Smooth muscle cell (in vitro differentiated cells): ENCODE measurements at regions not wholly inside any gene's neighbourhood (a gene's known extent, or its start where the extent isn't known, plus 50 kb on each side); places are given as distances from the start of the nearest gene placed in this dataset.
A peak's percentile ranks its signal among the peaks of the same experiment; 100 is the strongest.

Experiments
- DNase-seq: peaks from one replicate; lab custom pipeline; 2025; ENCODE audit not compliant: unreplicated experiment; lab: John Stamatoyannopoulos, UW
- H2AFZ ChIP-seq: fragments of 200-600 bp; sonication (generic); 2 replicates; pipeline ENCODE4 v1.6.0; 2016; ENCODE audit warnings: antibody characterized with exemption, low read depth, mild to moderate bottlenecking
- H3F3A ChIP-seq: fragments of 200-600 bp; sonication (generic); 2 replicates; pipeline ENCODE4 v1.6.0; 2017; ENCODE audit warnings: antibody characterized with exemption, low read depth
- H3K27ac ChIP-seq: fragments of 200-600 bp; sonication (generic); 2 replicates; pipeline ENCODE4 v1.5.1; 2016; ENCODE audit warnings: low read depth, mild to moderate bottlenecking
- H3K27me3 ChIP-seq: fragments of 200-600 bp; sonication (generic); 2 replicates; pipeline ENCODE4 v1.6.1; 2016; ENCODE audit warnings: low read depth, mild to moderate bottlenecking
- H3K36me3 ChIP-seq: fragments of 200-600 bp; sonication (generic); 2 replicates; pipeline ENCODE4 v1.5.1; 2016; ENCODE audit warnings: low read depth
- H3K4me1 ChIP-seq: fragments of 200-600 bp; sonication (generic); 2 replicates; pipeline ENCODE4 v1.5.1; 2016; ENCODE audit warnings: low read depth
- H3K4me2 ChIP-seq: fragments of 200-600 bp; sonication (generic); 2 replicates; pipeline ENCODE4 v1.6.0; 2016; ENCODE audit warnings: mild to moderate bottlenecking
- H3K4me3 ChIP-seq: fragments of 200-600 bp; sonication (generic); 2 replicates; pipeline ENCODE4 v1.5.1; 2016; ENCODE audit warnings: mild to moderate bottlenecking
- H3K79me2 ChIP-seq: fragments of 200-600 bp; sonication (generic); 2 replicates; pipeline ENCODE4 v1.6.0; 2016; ENCODE audit warnings: low read depth, mild to moderate bottlenecking
- H3K9ac ChIP-seq: fragments of 200-600 bp; sonication (generic); 2 replicates; pipeline ENCODE4 v1.6.0; 2016; ENCODE audit warnings: low read depth
- H3K9me3 ChIP-seq: fragments of 200-600 bp; sonication (generic); replicated peaks from 2 replicates; pipeline ENCODE4 v1.5.1; 2016; ENCODE audit warnings: low read depth
- H4K20me1 ChIP-seq: fragments of 200-600 bp; sonication (generic); 2 replicates; pipeline ENCODE4 v1.6.0; 2016; ENCODE audit warnings: low read depth
- CTCF ChIP-seq: fragments of 200-600 bp; sonication (generic); IDR thresholded peaks from 2 replicates; pipeline ENCODE4 v1.5.1; 2017; ENCODE audit warnings: borderline replicate concordance, mild to moderate bottlenecking, antibody characterized with exemption; ENCODE audit not compliant: insufficient read depth, poor library complexity, severe bottlenecking
- WGBS: methylation state at CpG from one replicate; pipeline ENCODE4 v1.1.7; 2016; ENCODE audit warnings: low lambda C conversion rate; 5-methylcytosine and 5-hydroxymethylcytosine counted together

DNA sequence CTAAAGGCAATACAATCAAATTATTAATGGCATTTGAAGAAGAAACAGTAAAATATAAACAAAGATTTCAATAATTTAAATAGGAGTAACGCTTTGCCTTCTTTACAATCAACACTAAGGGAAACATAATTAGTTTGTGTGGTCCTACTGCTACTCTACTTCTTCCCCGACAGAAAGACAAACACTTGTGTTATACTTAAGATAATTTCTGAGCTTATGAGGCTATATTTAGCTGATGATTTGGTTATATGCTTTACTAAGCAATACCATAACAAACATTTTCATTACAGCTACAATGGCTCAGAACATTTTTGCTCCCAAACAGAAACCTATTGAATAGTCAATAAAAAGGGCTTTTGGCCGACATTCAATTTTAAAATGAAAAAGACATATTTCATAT, 1217.2 kb upstream of the GJE1 start:
- Histone ChIP-seq H3K4me1 (no peaks in the 10 kb centered on the region), H3K27ac (no peak overlapping the region), H4K20me1 (no peaks in the 10 kb centered on the region), H3K36me3 (no peaks in the 10 kb centered on the region), H3K4me2 (no peak overlapping the region), H3K4me3 (no peak overlapping the region), H2AFZ (no peak overlapping the region), H3K9me3 (no peaks in the 10 kb centered on the region), H3K9ac (no peak overlapping the region), H3K27me3 (no peaks in the 10 kb centered on the region), H3K79me2 (no peaks in the 10 kb centered on the region), H3F3A (no peaks in the 10 kb centered on the region)
- no peak for DNase-seq
- 90% methylated on average over 3 of the region's 3 CpGs for WGBS
- no peak for TF ChIP-seq CTCF

GRCh38 chr6:140915103-140915502, 1217.6 kb upstream of the GJE1 start:
- Histone ChIP-seq H3K4me1 (no peaks in the 10 kb centered on the region), H3K27ac (no peak overlapping the region), H3K9me3 (no peaks in the 10 kb centered on the region), H3K27me3 (no peaks in the 10 kb centered on the region), H2AFZ (no peak overlapping the region), H4K20me1 (no peaks in the 10 kb centered on the region), H3K4me3 (no peak overlapping the region), H3K79me2 (no peaks in the 10 kb centered on the region), H3F3A (no peaks in the 10 kb centered on the region), H3K4me2 (no peak overlapping the region), H3K9ac (no peak overlapping the region), H3K36me3 (no peaks in the 10 kb centered on the region)
- WGBS, result 91% methylated on average over 1 of the region's 1 CpG
- DNase-seq, result no peak
- TF ChIP-seq CTCF, result no peak

- Histone ChIP-seq H3K27me3 (no peaks in the 10 kb centered on the region), H3K79me2 (no peaks in the 10 kb centered on the region), H3K4me2 (no peak overlapping the region), H3K4me3 (no peak overlapping the region), H3K4me1 (no peaks in the 10 kb centered on the region), H4K20me1 (no peaks in the 10 kb centered on the region), H2AFZ (peak overlapping the region; percentile 41), H3K9ac (no peak overlapping the region), H3K36me3 (no peaks in the 10 kb centered on the region), H3K9me3 (no peaks in the 10 kb centered on the region), H3F3A (no peaks in the 10 kb centered on the region), H3K27ac (no peak overlapping the region)
- 89% methylated on average over 3 of the region's 3 CpGs for WGBS
- TF ChIP-seq CTCF, result no peak
- DNase-seq, result no peak
Measured at GRCh38 chr6:140912686-140913085, 1220.0 kb upstream of the GJE1 start.

DNA sequence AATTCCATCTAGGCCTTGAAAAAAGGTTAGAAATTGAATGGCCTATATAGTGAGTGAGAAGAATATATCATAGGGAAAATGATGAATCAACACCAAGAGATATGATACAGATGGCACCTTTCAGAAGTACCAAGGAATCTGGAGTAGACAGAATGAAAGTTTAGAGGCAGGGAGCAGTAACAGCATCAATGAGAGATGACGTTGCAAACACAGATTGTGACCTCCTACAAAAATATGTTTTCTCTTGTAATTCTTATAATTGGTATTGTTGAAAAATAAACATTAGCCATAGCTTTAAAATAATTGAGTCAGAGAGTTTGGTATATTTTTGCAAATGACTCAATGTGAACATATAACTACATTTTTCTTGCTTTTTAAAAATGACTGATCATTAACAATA, 1223.1 kb upstream of the GJE1 start:
- H3K36me3 ChIP-seq, result no peaks in the 10 kb centered on the region
- H3K9ac ChIP-seq, result no peak overlapping the region
- no peak overlapping the region for H3K4me3 ChIP-seq
- no peak overlapping the region for H3K27ac ChIP-seq
- H3K79me2 ChIP-seq, result no peaks in the 10 kb centered on the region
- no peaks in the 10 kb centered on the region for H3F3A ChIP-seq
- H4K20me1 ChIP-seq, result no peaks in the 10 kb centered on the region
- no peak for DNase-seq
- H3K27me3 ChIP-seq, result no peaks in the 10 kb centered on the region
- H2AFZ ChIP-seq, result no peak overlapping the region
- no peaks in the 10 kb centered on the region for H3K4me1 ChIP-seq
- no peaks in the 10 kb centered on the region for H3K9me3 ChIP-seq
- no peak overlapping the region for H3K4me2 ChIP-seq
- 89% methylated on average over 1 of the region's 1 CpG for WGBS
- no peak for TF ChIP-seq CTCF
